ENCODE measurements at regions not wholly inside any gene's neighbourhood (a gene's known extent, or its start where the extent isn't known, plus 50 kb on each side); places are given as distances from the start of the nearest gene placed in this dataset.

- no peaks in the 10 kb centered on the region for H3K36me3 Mint-ChIP-seq (ENCODE audit: insufficient read depth, unreplicated experiment)
- POLR2A ChIA-PET, result no interaction called here
- Histone ChIP-seq H3K4me1 (no peaks in the 10 kb centered on the region), H3K27me3 (replicated peaks; ENCODE audit: control insufficient read depth, insufficient read depth, low read length) (no peaks in the 10 kb centered on the region), H3K36me3 (ENCODE audit: control insufficient read depth, insufficient read depth, low read length) (no peaks in the 10 kb centered on the region), H3K9me3 (0 out of 2 replicates have a peak, but pooled peaks cover 3% of the 10 kb centered on the region), H3K4me3 (ENCODE audit: low read depth, low read length) (no peak overlapping the region)
- no peak overlapping the region for H3K27ac Mint-ChIP-seq (ENCODE audit: unreplicated experiment)
- peaks cover 2% of the 10 kb centered on the region for H3K27me3 Mint-ChIP-seq (ENCODE audit: insufficient read depth, unreplicated experiment)
- intact Hi-C loops (cut with micrococcal nuclease; ENCODE audit: unreplicated experiment), result no loop called here
- H3K9me3 Mint-ChIP-seq (ENCODE audit: unreplicated experiment), result peaks cover 15% of the 10 kb centered on the region
- no TSS peak for BruUV-seq (replicated peaks)
- no peaks in the 10 kb centered on the region for H3K4me1 Mint-ChIP-seq (ENCODE audit: low read depth, unreplicated experiment)
- TF ChIP-seq, protein P1, sequence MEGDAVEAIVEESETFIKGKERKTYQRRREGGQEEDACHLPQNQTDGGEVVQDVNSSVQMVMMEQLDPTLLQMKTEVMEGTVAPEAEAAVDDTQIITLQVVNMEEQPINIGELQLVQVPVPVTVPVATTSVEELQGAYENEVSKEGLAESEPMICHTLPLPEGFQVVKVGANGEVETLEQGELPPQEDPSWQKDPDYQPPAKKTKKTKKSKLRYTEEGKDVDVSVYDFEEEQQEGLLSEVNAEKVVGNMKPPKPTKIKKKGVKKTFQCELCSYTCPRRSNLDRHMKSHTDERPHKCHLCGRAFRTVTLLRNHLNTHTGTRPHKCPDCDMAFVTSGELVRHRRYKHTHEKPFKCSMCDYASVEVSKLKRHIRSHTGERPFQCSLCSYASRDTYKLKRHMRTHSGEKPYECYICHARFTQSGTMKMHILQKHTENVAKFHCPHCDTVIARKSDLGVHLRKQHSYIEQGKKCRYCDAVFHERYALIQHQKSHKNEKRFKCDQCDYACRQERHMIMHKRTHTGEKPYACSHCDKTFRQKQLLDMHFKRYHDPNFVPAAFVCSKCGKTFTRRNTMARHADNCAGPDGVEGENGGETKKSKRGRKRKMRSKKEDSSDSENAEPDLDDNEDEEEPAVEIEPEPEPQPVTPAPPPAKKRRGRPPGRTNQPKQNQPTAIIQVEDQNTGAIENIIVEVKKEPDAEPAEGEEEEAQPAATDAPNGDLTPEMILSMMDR (IDR thresholded peaks at IDR 0.05; ENCODE audit: insufficient read depth in 1 of 2, low read depth in 1 of 2, low read length in 1 of 2, severe bottlenecking in 1 of 2, unreplicated experiment in 1 of 2), result no peak
- CTCF ChIA-PET, result no interaction called here
- no peak for DNase-seq
- H3K4me3 Mint-ChIP-seq (ENCODE audit: unreplicated experiment), result no peak overlapping the region
Measured at GRCh38 chr7:12052211-12052610, 158.9 kb upstream of the TMEM106B start.

DNA sequence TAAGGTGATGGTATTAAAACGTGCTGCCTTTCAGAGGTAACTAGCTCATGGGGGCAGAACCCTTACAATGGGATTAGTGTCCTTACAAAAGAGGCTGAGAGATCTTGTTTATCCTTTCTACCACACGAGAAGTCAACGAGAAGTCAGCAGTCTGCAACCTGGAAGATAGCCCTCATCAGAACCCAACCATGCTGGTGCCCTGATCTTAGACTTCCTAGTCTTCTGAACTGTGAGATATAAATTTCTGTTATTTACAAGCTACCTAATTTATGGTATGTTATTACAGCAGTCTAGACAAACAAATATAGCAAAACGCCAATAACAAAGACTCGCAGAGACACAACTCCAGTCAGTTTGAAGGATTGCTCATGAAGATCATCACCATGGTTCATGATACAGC is 157.5 kb upstream of the TMEM106B start:
- CTCF ChIA-PET, result no interaction called here
- Histone ChIP-seq H3K36me3 (ENCODE audit: control insufficient read depth, insufficient read depth, low read length) (no peaks in the 10 kb centered on the region), H3K4me3 (ENCODE audit: low read depth, low read length) (no peak overlapping the region), H3K4me1 (no peaks in the 10 kb centered on the region), H3K9me3 (0 out of 2 replicates have a peak, but pooled peaks cover 5% of the 10 kb centered on the region), H3K27me3 (replicated peaks; ENCODE audit: control insufficient read depth, insufficient read depth, low read length) (no peaks in the 10 kb centered on the region)
- BruUV-seq (replicated peaks), result no TSS peak
- POLR2A ChIA-PET, result no interaction called here
- no peaks in the 10 kb centered on the region for H3K4me1 Mint-ChIP-seq (ENCODE audit: low read depth, unreplicated experiment)
- intact Hi-C loops (cut with micrococcal nuclease; ENCODE audit: unreplicated experiment), result no loop called here
- no peak overlapping the region for H3K4me3 Mint-ChIP-seq (ENCODE audit: unreplicated experiment)
- H3K36me3 Mint-ChIP-seq (ENCODE audit: insufficient read depth, unreplicated experiment), result no peaks in the 10 kb centered on the region
- no peak for DNase-seq
- H3K27me3 Mint-ChIP-seq (ENCODE audit: insufficient read depth, unreplicated experiment), result peaks cover 2% of the 10 kb centered on the region
- H3K27ac Mint-ChIP-seq (ENCODE audit: unreplicated experiment), result no peak overlapping the region
- peaks cover 29% of the 10 kb centered on the region for H3K9me3 Mint-ChIP-seq (ENCODE audit: unreplicated experiment)
- TF ChIP-seq, protein P1 (IDR thresholded peaks at IDR 0.05; ENCODE audit: insufficient read depth in 1 of 2, low read depth in 1 of 2, low read length in 1 of 2, severe bottlenecking in 1 of 2, unreplicated experiment in 1 of 2), result no peak

DNA sequence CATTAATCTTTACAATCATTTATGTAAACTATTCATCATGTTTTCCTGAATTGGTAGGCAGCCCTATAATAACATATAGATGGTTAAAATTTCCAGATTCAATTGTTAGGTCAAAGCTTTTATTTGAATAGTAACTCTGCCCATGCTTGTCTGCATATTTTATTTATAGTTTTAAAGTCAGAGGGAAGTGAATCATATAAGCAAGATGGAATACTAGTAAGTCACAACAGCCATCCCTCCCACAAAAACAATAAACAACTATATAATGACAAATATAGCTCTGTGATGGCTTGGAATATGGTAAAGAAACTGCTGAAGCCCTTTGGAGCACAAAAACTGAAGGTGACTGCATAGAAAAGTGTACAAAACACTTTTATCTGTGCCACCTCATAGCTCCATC is 156.3 kb upstream of the TMEM106B start:
- Mint-ChIP-seq H3K4me1 (ENCODE audit: low read depth, unreplicated experiment) (no peaks in the 10 kb centered on the region), H3K9me3 (ENCODE audit: unreplicated experiment) (peaks cover 30% of the 10 kb centered on the region), H3K36me3 (ENCODE audit: insufficient read depth, unreplicated experiment) (no peaks in the 10 kb centered on the region), H3K27me3 (ENCODE audit: insufficient read depth, unreplicated experiment) (peaks cover under 1% of the 10 kb centered on the region), H3K27ac (ENCODE audit: unreplicated experiment) (no peak overlapping the region), H3K4me3 (ENCODE audit: unreplicated experiment) (no peak overlapping the region)
- H3K4me3 ChIP-seq (ENCODE audit: low read depth, low read length), result no peak overlapping the region
- ChIA-PET POLR2A (no interaction called here), CTCF (no interaction called here)
- H3K9me3 ChIP-seq, result 0 out of 2 replicates have a peak, but pooled peaks cover 5% of the 10 kb centered on the region
- no peaks in the 10 kb centered on the region for H3K36me3 ChIP-seq (ENCODE audit: control insufficient read depth, insufficient read depth, low read length)
- intact Hi-C loops (cut with micrococcal nuclease; ENCODE audit: unreplicated experiment), result no loop called here
- no peak for DNase-seq
- no TSS peak for BruUV-seq (replicated peaks)
- H3K4me1 ChIP-seq, result no peaks in the 10 kb centered on the region
- TF ChIP-seq, protein P1 (IDR thresholded peaks at IDR 0.05; ENCODE audit: insufficient read depth in 1 of 2, low read depth in 1 of 2, low read length in 1 of 2, severe bottlenecking in 1 of 2, unreplicated experiment in 1 of 2), result no peak
- H3K27me3 ChIP-seq (replicated peaks; ENCODE audit: control insufficient read depth, insufficient read depth, low read length), result no peaks in the 10 kb centered on the region

Measured in Caco-2 (cell line).